ENCODE measurements at regions not wholly inside any gene's neighbourhood (a gene's known extent, or its start where the extent isn't known, plus 50 kb on each side); places are given as distances from the start of the nearest gene placed in this dataset.

DNA sequence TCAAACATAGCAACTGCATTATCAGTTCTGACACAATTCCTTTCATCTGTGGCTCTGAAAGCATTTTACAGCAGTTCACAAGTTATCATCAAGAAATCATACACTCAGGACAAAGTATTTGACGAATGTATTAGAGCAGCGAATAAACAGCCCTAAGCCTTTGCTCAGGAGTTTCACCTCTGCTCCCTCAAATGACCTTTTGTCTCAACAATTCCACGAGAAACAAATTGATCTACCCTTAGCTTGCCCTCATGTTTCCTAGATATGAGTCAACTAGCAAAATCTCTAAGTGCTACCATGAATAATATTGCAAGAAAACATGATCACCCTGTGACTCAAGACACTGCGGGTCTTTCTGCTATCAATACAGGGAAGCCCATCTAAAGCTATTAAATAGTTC, 396.1 kb downstream of the EFNB2 start (continued):
- TF ChIP-seq, protein P1, sequence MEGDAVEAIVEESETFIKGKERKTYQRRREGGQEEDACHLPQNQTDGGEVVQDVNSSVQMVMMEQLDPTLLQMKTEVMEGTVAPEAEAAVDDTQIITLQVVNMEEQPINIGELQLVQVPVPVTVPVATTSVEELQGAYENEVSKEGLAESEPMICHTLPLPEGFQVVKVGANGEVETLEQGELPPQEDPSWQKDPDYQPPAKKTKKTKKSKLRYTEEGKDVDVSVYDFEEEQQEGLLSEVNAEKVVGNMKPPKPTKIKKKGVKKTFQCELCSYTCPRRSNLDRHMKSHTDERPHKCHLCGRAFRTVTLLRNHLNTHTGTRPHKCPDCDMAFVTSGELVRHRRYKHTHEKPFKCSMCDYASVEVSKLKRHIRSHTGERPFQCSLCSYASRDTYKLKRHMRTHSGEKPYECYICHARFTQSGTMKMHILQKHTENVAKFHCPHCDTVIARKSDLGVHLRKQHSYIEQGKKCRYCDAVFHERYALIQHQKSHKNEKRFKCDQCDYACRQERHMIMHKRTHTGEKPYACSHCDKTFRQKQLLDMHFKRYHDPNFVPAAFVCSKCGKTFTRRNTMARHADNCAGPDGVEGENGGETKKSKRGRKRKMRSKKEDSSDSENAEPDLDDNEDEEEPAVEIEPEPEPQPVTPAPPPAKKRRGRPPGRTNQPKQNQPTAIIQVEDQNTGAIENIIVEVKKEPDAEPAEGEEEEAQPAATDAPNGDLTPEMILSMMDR (conservative IDR thresholded peaks at IDR 0.05; ENCODE audit: low read depth in 2 of 2) = no peak
- no peak for TF ChIP-seq ZNF114 (CRISPR knock-in tag; IDR thresholded peaks at IDR 0.05)
- no peak for TF ChIP-seq STAT1 (IDR thresholded peaks at IDR 0.05; ENCODE audit: unreplicated experiment)

DNA sequence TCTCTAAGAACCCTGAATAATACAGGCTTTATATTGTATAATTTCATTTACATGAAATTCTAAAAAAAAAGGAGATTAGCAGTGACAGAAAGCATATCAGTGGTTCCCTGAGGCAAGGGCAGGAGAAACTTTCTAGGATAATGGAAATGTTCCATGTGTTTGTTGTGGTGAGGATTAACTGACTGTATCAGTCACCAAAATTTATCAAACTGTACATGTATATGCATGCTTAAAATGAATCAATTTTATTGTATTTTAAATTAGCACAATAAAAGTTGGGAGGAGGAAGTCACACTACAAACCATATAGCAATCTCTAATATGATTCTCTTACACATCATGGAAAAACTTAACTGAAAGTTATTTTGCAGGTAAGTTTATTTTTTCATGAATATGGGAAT, 396.8 kb downstream of the EFNB2 start:
- Histone ChIP-seq H2AFZ (no peak overlapping the region), H3K79me2 (replicated peaks; ENCODE audit: insufficient read depth) (no peaks in the 10 kb centered on the region), H3K4me1 (ENCODE audit: insufficient read depth) (peaks cover 13% of the 10 kb centered on the region), H3K27ac (ENCODE audit: low read depth) (no peak overlapping the region), H3K36me3 (ENCODE audit: insufficient read depth) (0 out of 2 replicates have a peak, but pooled peaks cover under 1% of the 10 kb centered on the region), H3K9me2 (ENCODE audit: insufficient read depth) (no peaks in the 10 kb centered on the region; the same call in none of the 2 replicates), H3F3A (replicated peaks; ENCODE audit: low read depth) (no peaks in the 10 kb centered on the region), H3K27me3 (ENCODE audit: insufficient read depth) (no peaks in the 10 kb centered on the region), H4K20me1 (replicated peaks; ENCODE audit: insufficient read depth) (no peaks in the 10 kb centered on the region), H3K4me3 (no peak overlapping the region), H3K4me2 (no peak overlapping the region)
- Mint-ChIP-seq H3K4me3 (no peak overlapping the region), H3K4me1 (peaks cover 13% of the 10 kb centered on the region), H3K9me3 (peaks cover 15% of the 10 kb centered on the region), H3K27me3 (ENCODE audit: insufficient read depth, low read depth, poor library complexity) (no peaks in the 10 kb centered on the region), H3K27ac (no peak overlapping the region), H3K36me3 (ENCODE audit: low read depth) (peaks cover 13% of the 10 kb centered on the region)
- ATAC-seq (no peak), DNase-seq (ENCODE audit: low spot score) (no peak)
- TF ChIP-seq, protein P1 (conservative IDR thresholded peaks at IDR 0.05; ENCODE audit: low read depth in 2 of 2) = no peak
- TF ChIP-seq EZH2 (IDR thresholded peaks at IDR 0.05; ENCODE audit: low read depth, unreplicated experiment) (no peak), EZH2phosphoT487 (IDR thresholded peaks at IDR 0.05; ENCODE audit: unreplicated experiment) (no peak), CREB1 (CRISPR knock-in tag; IDR thresholded peaks at IDR 0.05; ENCODE audit: low read depth) (no peak), STAT1 (IDR thresholded peaks at IDR 0.05; ENCODE audit: unreplicated experiment) (no peak), JUNB (IDR thresholded peaks at IDR 0.05; ENCODE audit: unreplicated experiment) (no peak), ZNF114 (CRISPR knock-in tag; IDR thresholded peaks at IDR 0.05) (no peak), ZNF331 (CRISPR knock-in tag; IDR thresholded peaks at IDR 0.05; ENCODE audit: low read depth) (no peak)
- TF ChIP-seq, protein P2, sequence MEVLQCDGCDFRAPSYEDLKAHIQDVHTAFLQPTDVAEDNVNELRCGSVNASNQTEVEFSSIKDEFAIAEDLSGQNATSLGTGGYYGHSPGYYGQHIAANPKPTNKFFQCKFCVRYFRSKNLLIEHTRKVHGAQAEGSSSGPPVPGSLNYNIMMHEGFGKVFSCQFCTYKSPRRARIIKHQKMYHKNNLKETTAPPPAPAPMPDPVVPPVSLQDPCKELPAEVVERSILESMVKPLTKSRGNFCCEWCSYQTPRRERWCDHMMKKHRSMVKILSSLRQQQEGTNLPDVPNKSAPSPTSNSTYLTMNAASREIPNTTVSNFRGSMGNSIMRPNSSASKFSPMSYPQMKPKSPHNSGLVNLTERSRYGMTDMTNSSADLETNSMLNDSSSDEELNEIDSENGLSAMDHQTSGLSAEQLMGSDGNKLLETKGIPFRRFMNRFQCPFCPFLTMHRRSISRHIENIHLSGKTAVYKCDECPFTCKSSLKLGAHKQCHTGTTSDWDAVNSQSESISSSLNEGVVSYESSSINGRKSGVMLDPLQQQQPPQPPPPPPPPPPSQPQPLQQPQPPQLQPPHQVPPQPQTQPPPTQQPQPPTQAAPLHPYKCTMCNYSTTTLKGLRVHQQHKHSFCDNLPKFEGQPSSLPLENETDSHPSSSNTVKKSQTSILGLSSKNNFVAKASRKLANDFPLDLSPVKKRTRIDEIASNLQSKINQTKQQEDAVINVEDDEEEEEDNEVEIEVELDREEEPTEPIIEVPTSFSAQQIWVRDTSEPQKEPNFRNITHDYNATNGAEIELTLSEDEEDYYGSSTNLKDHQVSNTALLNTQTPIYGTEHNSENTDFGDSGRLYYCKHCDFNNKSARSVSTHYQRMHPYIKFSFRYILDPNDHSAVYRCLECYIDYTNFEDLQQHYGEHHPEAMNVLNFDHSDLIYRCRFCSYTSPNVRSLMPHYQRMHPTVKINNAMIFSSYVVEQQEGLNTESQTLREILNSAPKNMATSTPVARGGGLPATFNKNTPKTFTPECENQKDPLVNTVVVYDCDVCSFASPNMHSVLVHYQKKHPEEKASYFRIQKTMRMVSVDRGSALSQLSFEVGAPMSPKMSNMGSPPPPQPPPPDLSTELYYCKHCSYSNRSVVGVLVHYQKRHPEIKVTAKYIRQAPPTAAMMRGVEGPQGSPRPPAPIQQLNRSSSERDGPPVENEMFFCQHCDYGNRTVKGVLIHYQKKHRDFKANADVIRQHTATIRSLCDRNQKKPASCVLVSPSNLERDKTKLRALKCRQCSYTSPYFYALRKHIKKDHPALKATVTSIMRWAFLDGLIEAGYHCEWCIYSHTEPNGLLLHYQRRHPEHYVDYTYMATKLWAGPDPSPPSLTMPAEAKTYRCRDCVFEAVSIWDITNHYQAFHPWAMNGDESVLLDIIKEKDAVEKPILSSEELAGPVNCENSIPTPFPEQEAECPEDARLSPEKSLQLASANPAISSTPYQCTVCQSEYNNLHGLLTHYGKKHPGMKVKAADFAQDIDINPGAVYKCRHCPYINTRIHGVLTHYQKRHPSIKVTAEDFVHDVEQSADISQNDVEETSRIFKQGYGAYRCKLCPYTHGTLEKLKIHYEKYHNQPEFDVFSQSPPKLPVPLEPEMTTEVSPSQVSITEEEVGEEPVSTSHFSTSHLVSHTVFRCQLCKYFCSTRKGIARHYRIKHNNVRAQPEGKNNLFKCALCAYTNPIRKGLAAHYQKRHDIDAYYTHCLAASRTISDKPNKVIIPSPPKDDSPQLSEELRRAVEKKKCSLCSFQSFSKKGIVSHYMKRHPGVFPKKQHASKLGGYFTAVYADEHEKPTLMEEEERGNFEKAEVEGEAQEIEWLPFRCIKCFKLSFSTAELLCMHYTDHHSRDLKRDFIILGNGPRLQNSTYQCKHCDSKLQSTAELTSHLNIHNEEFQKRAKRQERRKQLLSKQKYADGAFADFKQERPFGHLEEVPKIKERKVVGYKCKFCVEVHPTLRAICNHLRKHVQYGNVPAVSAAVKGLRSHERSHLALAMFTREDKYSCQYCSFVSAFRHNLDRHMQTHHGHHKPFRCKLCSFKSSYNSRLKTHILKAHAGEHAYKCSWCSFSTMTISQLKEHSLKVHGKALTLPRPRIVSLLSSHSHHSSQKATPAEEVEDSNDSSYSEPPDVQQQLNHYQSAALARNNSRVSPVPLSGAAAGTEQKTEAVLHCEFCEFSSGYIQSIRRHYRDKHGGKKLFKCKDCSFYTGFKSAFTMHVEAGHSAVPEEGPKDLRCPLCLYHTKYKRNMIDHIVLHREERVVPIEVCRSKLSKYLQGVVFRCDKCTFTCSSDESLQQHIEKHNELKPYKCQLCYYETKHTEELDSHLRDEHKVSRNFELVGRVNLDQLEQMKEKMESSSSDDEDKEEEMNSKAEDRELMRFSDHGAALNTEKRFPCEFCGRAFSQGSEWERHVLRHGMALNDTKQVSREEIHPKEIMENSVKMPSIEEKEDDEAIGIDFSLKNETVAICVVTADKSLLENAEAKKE (CRISPR knock-in tag; IDR thresholded peaks at IDR 0.05) = no peak
- TF ChIP-seq, protein P3, sequence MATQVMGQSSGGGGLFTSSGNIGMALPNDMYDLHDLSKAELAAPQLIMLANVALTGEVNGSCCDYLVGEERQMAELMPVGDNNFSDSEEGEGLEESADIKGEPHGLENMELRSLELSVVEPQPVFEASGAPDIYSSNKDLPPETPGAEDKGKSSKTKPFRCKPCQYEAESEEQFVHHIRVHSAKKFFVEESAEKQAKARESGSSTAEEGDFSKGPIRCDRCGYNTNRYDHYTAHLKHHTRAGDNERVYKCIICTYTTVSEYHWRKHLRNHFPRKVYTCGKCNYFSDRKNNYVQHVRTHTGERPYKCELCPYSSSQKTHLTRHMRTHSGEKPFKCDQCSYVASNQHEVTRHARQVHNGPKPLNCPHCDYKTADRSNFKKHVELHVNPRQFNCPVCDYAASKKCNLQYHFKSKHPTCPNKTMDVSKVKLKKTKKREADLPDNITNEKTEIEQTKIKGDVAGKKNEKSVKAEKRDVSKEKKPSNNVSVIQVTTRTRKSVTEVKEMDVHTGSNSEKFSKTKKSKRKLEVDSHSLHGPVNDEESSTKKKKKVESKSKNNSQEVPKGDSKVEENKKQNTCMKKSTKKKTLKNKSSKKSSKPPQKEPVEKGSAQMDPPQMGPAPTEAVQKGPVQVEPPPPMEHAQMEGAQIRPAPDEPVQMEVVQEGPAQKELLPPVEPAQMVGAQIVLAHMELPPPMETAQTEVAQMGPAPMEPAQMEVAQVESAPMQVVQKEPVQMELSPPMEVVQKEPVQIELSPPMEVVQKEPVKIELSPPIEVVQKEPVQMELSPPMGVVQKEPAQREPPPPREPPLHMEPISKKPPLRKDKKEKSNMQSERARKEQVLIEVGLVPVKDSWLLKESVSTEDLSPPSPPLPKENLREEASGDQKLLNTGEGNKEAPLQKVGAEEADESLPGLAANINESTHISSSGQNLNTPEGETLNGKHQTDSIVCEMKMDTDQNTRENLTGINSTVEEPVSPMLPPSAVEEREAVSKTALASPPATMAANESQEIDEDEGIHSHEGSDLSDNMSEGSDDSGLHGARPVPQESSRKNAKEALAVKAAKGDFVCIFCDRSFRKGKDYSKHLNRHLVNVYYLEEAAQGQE (IDR thresholded peaks at IDR 0.05; ENCODE audit: unreplicated experiment) = no peak

Data from GM23338 (cell line).